ENCODE measurements at regions not wholly inside any gene's neighbourhood (a gene's known extent, or its start where the extent isn't known, plus 50 kb on each side); places are given as distances from the start of the nearest gene placed in this dataset.

- POLR2A ChIA-PET: no interaction called here
- Histone ChIP-seq H3K27ac (ENCODE audit: low read length) (no peak overlapping the region), H3K27me3 (ENCODE audit: control insufficient read depth, insufficient read depth, low read length) (no peaks in the 10 kb centered on the region), H3K9me3 (ENCODE audit: control insufficient read depth, insufficient read depth, low read depth, low read length) (0 out of 2 replicates have a peak, but pooled peaks cover under 1% of the 10 kb centered on the region), H3K36me3 (ENCODE audit: control insufficient read depth, insufficient read depth, low read length) (no peaks in the 10 kb centered on the region), H3K4me1 (ENCODE audit: control insufficient read depth, insufficient read depth, low read length) (no peaks in the 10 kb centered on the region), H3K4me3 (ENCODE audit: low read depth in 2 of 2, low read length in 2 of 2) (no peak overlapping the region)
- CTCF ChIA-PET: no interaction called here
- no TSS peak for BruUV-seq (replicated peaks)
- in situ Hi-C loops (cut with HindIII; ENCODE audit: low pct_unique_long_range_greater_than_20kb, low sequenced_read_pairs): no loop called here
- DNase-seq (ENCODE audit: low read depth, low spot score) (no peak), ATAC-seq (no peak)
- TF ChIP-seq POLR2AphosphoS5 (IDR thresholded peaks at IDR 0.05; ENCODE audit: low read depth, low read length): no peak
- TF ChIP-seq TCF7L2 (IDR thresholded peaks at IDR 0.05; ENCODE audit: low read depth, low read length): no peak
- TF ChIP-seq SIN3A (IDR thresholded peaks at IDR 0.05; ENCODE audit: borderline replicate concordance, insufficient read depth, low read depth, low read length): no peak
- no peak for TF ChIP-seq CTCF (IDR thresholded peaks at IDR 0.05)
- TF ChIP-seq REST (IDR thresholded peaks at IDR 0.05; ENCODE audit: insufficient read depth in 1 of 2, low read depth in 2 of 2, low read length in 1 of 2): no peak
- intact Hi-C loops (cut with micrococcal nuclease; ENCODE audit: unreplicated experiment): no loop called here
Measured at GRCh38 chr14:101491841-101492240, 69.5 kb upstream of the DIO3 start.

- Histone ChIP-seq H3K4me3 (ENCODE audit: low read depth in 2 of 2, low read length in 2 of 2) (no peak overlapping the region), H3K9me3 (ENCODE audit: control insufficient read depth, insufficient read depth, low read depth, low read length) (no peaks in the 10 kb centered on the region), H3K36me3 (ENCODE audit: control insufficient read depth, insufficient read depth, low read length) (no peaks in the 10 kb centered on the region), H3K27ac (ENCODE audit: low read length) (no peak overlapping the region), H3K27me3 (ENCODE audit: control insufficient read depth, insufficient read depth, low read length) (no peaks in the 10 kb centered on the region), H3K4me1 (ENCODE audit: control insufficient read depth, insufficient read depth, low read length) (no peaks in the 10 kb centered on the region)
- in situ Hi-C loops (cut with HindIII; ENCODE audit: low pct_unique_long_range_greater_than_20kb, low sequenced_read_pairs): no loop called here
- no TSS peak for BruUV-seq (replicated peaks)
- ChIA-PET CTCF (no interaction called here), POLR2A (no interaction called here)
- intact Hi-C loops (cut with micrococcal nuclease; ENCODE audit: unreplicated experiment): no loop called here
- ATAC-seq: no peak
- TF ChIP-seq CTCF (IDR thresholded peaks at IDR 0.05): no peak
- no peak for TF ChIP-seq REST (IDR thresholded peaks at IDR 0.05; ENCODE audit: insufficient read depth in 1 of 2, low read depth in 2 of 2, low read length in 1 of 2)
- TF ChIP-seq POLR2AphosphoS5 (IDR thresholded peaks at IDR 0.05; ENCODE audit: low read depth, low read length): no peak
- TF ChIP-seq TCF7L2 (IDR thresholded peaks at IDR 0.05; ENCODE audit: low read depth, low read length): no peak
- TF ChIP-seq SIN3A (IDR thresholded peaks at IDR 0.05; ENCODE audit: borderline replicate concordance, insufficient read depth, low read depth, low read length): no peak
- DNase-seq (ENCODE audit: low read depth, low spot score): no peak
Measured at GRCh38 chr14:101492716-101493115, 68.6 kb upstream of the DIO3 start.

All from Panc1 (cell line).